HL-60/S4 treated with retinoic acid at 250 ng/mL for 4 days and 3 days (cell line): ENCODE measurements at regions not wholly inside any gene's neighbourhood (a gene's known extent, or its start where the extent isn't known, plus 50 kb on each side); places are given as distances from the start of the nearest gene placed in this dataset.
"Not testable (repeated sequence)": the region's sequence is repeated elsewhere in the genome, so short reads cannot be mapped to it uniquely, and the experiment has no call there.

Experiments used
- in situ Hi-C: fragments of 300-500 bp; cut with MboI; formaldehyde crosslinking; loops from 2 replicates; pipeline ENCODE4 v1.7.0; 2022; ENCODE audit warnings: low sequenced_read_pairs

DNA sequence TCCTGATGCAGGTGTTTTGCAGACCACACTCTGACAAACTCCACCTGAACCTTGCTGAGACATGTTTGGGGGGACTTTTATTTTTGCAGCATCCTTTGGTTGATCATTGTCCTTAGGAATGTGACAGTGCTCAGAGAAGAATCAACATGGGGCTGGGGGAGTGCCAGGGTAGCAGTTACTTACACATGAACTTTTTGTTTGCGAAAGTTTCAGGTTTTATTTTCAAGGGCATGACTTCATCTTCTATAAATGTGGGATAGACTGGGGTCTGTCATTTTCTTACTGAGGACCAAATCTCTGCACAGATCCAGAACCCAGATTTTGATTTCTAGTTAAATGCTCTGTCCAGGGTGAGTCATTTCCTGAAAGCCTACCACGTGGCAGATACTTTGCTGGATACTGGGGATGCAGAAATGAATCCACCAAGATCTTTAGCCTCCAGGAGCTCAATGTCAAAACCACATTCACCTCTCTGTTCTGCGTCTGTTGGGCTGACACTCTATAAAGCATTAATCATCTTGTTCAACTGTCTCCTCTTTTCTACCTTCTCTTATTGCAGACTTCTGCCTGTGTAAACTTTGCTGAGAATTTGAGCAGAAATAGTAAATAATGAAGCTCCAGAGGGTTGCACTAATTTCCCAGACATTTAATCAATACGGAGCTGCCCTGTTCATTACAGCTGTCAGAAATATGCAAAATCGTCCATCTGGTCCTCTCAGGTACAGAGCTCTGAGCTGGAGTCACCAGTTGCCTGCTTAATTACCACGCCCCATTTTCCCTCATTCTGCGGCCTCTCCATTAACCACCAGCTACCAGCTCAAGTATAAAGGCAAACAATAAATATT is 387.9 kb downstream of the MIAT start:
- in situ Hi-C loops, result no loop called here

DNA sequence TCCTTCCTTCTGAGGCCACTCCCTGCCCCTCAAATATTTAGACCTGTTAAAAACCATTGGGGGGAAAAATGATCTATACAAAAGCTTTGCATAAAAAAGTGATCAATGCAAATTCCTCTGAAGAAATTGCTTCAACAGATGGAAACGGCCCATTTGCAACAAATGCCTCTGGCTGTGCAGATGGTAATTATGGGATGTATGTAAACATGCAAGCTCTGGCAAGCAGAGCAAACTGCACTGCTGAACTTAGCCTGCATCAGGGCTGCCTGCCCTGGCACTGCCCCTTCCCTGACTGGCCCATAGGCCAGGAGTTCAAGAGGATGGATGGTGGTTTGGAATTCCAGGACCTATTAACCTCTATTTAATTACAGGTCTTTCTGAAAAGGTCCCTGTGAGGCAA is 388.7 kb downstream of the MIAT start:
- in situ Hi-C loops, result no loop called here

DNA sequence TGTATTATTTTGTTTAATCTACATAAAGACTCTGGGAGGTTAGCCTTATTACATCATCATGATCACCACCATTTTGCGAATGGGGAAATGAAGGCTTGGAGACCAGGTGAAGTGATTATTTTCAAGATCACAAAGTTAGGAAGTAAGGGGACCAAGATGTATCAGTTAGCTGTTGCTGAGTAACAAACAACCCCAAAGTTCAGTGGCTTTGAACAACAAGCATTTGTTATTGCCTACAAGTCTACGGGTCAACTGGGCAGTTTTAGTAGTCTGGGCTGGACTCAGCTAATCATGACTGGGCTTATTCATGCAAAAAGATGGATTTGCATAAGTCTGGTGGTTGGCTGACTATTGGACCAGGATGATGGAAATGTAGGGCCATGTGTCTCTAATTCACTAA is 389.2 kb downstream of the MIAT start:
- in situ Hi-C loops, result no loop called here

DNA sequence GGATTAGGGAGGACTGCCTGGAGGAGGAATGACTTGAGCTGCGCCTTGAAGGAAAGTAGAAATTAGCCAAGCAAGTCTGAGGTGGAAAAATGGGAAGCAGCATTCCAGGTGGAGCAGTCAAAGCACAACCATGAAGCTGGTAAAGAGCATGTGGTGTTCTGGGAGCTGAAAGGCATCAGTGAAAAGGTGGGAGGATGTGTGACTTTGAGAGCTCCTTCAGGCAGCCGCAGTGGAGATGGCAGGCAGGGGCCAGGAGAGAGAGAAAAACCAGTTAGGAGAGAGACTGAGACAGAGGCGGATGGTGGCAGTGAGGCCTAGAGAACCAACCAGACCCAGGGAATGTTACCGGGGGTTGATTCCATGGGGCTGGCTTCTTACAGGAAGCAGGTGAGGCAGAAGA is 393.4 kb downstream of the MIAT start:
- in situ Hi-C loops, result no loop called here

DNA sequence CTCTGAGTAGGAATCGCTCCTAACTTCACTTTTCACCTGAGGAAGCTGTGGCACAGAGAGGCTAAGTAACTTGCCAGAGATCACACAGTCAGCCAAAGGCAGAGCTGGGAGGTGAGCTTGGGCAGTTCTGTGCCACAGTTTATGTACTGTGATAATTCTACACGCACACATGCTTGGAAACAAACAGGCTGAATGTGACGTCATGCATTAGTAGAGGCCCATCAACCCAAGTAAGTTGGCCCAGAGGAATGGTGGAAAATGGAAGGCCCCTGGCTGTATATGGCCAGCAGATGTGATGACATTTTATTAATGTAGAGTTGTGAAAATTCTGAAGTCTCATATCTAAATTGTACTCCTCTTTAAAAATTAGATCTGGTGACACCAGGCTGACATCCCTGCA is 394.0 kb downstream of the MIAT start:
- in situ Hi-C loops, result no loop called here

DNA sequence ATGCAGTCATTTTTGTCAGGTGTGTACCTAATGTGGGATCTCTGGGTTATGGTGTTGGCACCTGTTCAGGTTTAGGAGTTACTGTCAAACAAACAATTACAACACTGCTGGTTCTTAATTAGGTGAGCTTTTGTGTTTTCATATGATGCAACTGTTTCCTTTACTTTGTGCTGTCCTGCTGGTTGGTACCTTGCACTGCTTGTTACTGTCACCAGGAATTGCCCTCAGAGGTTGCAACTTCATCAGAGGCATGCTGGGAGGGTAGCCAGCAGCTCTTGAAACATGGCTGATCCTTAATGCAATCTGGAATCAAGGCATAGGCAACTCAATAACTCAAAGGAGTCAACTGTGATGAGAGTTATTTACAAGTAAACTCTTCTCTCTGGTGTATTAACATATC is 400.3 kb downstream of the MIAT start:
- in situ Hi-C loops, result no loop called here

DNA sequence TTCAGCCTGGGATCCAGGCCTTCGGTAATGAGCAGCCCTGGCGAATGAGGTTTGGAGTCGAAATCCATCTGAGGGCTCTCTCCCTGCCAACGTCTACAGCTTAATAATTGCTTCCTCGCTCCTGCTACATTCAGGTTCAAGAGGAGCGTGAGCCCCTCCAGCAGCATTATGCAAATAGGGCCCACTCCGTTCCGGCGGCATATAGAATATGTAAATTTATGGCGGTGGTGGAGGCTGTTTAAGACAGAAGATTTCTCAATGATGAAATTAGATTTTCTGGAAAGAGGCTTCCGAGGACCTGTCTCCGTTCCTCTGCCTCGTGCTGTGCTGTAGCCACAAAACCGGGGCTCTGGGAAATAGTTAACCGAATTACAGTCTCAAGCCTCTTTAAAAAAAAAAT is 402.8 kb downstream of the MIAT start:
- in situ Hi-C loops, result no loop called here

DNA sequence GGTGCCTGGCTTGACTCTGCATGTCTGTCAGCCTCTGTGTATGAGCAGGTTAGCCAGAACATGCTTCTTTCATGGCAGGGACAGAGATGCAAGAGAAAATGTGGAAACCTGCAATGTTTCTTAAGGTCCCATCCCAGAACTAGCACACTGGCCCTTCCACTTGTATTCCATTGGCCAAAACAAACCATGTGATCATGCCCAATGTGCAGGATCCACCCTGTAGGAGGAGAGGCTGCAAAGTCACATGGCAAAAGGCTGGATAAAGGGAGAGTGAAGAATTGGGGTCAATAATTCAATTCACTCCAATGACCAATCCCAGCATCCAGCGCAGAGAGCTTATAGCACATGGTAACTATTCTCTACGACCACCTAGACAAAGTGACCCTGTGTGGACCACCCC is 405.5 kb downstream of the MIAT start:
- in situ Hi-C loops, result no loop called here

DNA sequence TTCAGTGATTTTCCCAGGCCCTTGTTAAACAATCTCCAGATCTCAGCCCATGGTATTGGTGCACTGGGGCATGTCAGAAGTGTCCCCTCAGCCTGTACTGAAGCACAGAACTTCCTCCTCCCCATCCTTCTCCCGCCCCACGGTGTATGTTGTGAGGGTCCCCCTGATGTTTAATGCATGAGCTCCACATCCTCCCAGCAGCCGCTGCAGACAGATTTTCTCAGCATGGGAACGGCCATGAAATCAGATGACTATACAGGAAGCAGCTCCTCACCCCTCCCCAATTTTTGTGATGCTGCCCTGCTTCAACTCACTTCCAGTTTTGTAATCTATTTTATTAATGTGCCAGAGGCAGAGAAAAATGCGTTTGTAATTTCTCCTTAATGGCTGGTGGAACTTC is 406.0 kb downstream of the MIAT start:
- in situ Hi-C loops, result no loop called here

DNA sequence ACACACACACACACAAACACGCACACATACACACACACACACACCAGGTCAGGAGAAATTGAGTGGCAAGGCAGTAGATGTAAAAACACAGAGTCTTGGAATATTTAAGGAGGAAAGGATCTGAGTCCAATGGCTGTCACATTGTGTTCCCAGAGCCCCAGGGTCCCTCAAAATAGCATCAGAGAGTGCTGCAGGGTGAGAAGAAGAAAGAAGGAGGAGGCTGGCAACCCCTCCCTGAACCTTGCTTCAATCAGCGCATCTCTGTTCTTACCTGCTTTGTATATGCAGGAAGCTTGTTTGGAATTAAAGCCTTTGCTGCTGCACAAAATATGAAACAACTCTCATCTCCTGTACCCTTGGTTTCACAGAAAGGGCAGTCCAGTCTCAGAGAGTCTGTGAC is 406.5 kb downstream of the MIAT start:
- in situ Hi-C loops, result no loop called here

DNA sequence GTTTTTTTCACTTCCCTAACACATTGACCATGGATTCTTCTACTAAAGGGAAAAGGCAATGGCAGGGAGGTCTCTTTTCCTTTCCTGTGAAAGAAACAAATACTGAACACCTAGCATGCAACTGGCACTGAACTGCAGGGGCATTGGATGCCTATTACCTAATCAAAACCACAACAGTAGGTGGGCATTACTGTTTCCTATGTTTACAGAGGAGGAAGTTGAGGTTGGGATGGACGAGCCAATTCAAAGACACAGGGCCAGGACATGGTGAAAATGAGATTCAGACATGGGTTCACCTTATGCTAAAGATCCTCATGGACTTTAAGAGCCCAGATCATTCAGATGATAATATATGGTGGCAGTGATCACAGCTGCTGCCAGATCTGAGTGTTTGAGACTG is 407.0 kb downstream of the MIAT start:
- in situ Hi-C loops, result no loop called here

DNA sequence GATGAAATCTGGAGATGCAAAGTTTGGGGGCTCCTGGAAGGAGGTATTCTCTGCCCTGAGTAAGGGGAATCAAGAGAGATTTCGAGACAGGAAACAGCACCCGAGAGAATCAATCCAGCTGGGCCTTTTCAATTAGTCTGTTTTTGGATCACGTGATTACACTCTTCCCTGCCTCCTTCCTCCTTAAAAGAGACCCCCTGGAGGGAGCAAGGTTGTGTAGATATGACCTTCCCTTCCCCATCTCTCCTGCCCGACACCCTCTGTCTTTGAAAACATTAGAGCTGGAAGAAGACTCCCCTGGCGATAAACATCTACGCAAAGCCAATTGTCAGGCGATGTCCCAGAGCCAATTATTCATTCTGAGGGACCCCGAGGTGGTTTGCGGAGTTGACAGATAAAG is 407.9 kb downstream of the MIAT start:
- in situ Hi-C loops, result no loop called here

DNA sequence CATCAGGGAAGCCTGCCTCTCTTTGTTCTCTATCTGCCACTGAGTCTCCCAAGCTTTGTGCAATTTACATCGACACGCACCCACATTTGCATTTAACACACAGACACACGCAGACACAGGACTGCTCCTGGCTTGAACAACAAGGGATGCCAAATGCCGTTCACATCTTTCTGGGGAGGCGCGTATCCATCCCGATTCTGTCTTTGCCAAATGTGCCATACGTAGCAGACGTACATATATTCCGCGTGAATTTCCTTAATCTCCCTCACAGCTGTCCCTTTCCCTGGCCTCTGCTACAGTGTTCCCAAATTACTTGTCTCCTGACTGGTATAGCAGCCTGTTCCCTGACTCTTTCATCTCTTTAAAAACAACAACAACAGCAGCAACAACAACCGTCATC is 409.5 kb downstream of the MIAT start:
- in situ Hi-C loops, result no loop called here

DNA sequence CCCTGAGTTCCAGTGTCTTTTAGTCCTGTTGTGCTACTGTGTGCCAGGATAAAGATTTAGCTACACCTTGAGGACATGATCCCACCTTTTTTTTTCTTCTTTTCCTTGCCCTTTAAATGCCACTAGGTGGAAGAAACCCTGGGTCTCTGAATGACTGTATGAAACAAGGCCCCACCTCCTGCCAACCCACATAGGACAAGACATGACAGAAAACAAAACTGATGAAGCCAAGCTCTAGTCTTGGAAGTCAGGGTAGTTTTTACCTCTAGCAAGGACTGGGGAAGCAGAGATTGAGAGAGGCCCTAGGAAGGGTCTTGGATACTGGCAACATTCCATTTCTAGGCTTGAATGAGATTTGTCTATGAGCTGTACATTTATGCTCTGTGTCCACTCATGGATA is 410.7 kb downstream of the MIAT start:
- in situ Hi-C loops, result no loop called here

DNA sequence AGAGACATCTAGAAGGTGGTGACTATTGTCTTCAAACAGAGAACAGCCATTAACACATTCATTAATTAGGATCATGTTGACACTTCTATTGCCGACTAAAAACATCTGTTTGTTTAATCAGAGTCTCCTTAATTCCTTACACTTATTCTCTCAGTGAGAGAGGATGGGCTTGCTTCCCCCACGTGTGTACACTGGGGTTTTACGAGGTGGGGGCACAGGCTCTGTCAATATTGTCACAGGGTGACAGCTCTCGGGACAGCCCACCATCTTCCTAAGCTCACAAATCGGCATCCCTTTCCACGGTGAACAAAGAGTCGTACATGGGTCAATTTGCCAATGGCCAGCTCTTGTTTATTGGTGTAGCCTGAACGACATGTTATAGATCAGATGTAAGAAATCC is 413.2 kb downstream of the MIAT start:
- in situ Hi-C loops, result no loop called here

DNA sequence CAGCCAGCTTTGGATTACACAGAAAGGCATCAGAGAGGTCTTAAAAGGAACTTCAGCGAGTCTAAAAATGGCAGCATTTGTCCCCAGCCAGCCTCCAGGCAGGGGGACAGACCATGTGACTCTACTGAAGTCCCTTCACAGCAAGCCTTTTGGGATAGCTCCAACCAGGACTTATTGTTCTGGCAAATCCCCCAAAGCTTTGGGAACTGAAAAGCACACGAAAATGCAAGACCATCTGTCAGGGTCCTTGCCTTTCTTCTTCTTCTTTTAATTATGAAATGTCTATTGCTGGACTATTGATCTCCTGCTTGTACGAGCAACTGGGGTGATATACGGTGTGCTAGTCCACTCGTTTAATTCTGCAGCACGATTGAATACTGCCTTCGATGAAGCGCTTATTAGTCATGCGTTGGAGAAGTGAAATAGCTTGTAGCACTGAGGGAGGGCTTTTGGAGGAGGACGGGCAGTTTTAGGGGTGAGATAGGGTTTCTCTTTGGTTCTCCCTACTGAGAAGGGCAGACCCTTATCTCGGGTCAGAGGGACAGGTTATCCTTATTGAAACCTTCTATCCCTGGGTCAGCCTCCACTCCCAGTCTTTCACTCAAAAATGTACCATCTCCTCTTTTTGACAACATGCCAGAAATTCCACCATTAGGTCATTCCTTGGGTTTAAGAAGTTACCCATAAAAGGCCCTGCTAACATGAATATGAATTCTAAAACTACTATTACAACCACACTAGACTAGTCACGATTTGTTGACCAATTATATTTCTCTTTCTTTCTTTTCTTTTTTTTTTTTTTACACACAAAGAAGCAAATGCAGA is 416.4 kb downstream of the MIAT start:
- in situ Hi-C loops, result no loop called here

DNA sequence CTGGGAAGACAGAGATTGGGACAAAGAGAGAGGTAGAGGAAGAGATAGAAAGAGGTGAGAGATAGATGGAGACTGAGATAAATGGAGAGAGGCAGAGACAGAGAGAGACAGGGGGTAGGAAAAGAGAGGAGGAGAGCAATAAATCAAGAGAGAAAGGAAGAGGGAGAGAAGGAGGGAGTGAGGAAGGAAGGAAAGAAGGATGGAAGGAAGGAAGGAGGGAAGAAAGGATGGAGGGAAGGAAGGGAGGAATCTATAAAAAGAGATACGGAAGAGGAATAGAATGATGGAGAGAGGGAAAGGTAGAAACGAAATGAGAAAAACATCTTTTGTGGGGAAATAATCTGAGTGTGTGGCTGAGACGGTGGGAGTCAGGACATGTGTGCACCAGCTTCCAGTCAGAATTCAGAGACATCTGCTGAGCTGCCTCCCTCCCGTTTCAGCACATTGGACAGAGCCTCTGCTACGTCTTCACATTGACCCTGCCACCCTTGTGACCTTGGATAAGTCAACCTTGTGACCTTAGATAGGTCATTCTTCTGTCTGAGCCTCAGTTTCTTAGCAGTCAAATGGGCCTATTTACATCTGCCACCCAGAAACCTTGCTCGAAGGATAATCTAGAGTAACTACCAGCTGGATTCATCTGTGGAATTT is 417.8 kb downstream of the MIAT start:
- in situ Hi-C loops, result no loop called here

DNA sequence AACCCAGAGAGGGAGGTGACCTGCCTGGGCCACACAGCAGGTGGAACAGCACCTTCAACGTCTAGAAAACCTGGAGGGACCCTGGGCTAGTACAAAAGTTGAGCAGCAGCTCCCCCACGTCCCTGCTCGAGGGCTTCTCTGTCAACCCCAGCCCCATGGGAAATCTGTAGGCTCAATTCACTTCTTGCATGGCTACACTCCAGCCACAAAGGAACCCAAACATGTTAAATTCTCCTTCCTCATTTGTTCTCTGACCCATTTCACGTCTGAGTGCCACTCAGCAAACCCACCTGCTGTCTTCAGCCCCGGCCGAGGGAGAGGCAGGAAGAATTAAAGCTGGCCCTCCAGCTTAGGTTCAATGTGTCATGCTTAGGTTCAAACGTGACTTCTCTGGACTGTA is 418.5 kb downstream of the MIAT start:
- in situ Hi-C loops, result no loop called here

DNA sequence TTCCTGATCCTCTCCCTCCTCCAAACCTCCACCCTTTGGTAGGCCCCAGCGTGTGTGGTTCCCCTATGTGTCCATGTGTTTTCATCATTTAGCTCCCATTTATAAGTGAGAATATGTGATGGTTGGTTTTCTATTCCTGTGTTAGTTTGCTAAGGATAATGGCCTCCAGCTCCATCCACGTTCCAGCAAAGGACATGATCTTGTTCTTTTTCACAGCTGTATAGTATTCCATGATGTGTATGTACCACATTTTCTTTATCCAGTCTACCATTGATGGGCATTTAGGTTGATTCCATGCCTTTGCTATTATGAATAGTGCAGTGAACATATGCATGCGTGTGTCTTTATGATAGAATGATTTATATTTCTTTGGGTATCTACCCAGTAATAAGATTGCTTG is 420.7 kb downstream of the MIAT start:
- in situ Hi-C loops, result not testable (repeated sequence)

DNA sequence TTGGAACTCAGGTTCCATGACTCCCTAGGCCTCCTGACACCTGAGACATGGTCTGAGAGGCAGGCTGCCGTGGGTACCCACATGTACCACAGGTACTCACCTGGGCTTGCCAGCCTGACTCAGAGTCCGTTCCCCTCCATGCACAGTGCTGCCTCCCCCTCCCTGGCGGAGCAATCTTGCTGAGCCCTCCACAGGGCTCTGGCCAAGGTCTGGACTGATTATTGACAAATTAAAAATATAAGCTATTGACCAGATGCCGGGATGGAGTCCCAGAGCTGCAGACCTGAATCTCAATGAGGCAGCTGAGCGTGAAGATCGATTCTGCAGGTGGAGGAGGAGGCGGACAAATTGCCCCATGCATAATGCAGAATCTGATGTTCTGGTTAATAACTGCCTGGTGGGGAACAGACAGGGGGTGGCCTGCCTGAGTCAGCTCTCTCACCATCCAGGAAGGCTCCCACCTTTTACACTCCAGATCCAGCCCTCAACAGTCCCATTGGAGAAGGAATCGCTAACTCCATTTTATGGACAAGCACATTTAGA is 422.7 kb downstream of the MIAT start:
- in situ Hi-C loops, result no loop called here

DNA sequence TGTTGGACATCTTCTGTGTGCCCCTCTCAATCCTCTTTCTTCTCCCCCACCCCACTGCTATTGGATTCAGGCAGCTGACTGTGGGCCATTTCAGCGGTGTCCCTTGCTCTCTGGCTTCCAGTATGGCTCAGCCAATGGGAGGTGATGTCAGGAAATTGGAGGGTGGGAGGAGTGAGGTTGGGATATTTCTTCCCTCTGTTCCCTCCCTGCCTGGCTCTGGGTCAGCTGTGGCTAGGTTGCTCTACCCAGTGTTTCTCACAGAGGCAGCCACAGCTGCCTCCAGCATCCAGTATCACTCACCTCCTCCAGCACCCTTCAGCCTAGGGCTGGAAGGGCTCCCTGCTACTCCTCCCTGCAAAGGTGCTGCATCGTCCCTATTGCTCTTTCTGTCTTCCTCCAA is 423.5 kb downstream of the MIAT start:
- in situ Hi-C loops, result no loop called here

DNA sequence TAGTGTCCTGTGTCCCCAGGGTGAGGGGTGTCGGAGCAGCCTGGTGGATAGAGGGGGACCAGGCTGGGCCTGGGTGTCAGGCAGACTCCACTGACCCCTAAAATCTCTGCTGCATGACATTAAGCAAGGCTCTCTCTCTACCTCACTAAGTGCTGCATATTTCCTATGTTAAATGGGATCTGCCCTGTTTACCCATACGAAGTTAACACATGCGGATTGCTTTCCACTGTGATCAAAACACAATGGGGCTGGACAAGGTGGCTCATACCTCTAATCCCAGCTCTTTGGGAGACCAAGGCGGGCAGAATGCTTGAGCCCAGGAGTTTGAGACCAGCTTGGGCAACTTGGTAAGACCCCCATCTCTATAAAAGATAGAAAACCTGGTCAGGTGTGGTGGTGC is 426.2 kb downstream of the MIAT start:
- in situ Hi-C loops, result no loop called here
